Pancreas (tissue), 10 donors: ENCODE measurements at regions not wholly inside any gene's neighbourhood (a gene's known extent, or its start where the extent isn't known, plus 50 kb on each side); places are given as distances from the start of the nearest gene placed in this dataset.
"Not testable (repeated sequence)": the region's sequence is repeated elsewhere in the genome, so short reads cannot be mapped to it uniquely, and the experiment has no call there.

Experiments used
- ATAC-seq, 4 donors: fragments of 200-7000 bp; cut with Tn5 transposase; one replicate each; pipeline versions ENCODE4 v1.8.0 to v1.9.1; 2020; ENCODE audit warnings: mild to moderate bottlenecking in 4 of 4, moderate library complexity in 4 of 4
- DNase-seq, 6 donors: peaks; one replicate each; pipeline ENCODE4 v3.0.0-alpha.2; 2020
- FAIRE-seq: peaks from 2 replicates; lab custom pipeline; 2012; peaks lifted over from hg19 to GRCh38; lab: Jason Lieb, UNC
- H3K27ac ChIP-seq, 4 donors: fragments of 200-600 bp; sonication (generic); 1 replicate in 3 of 4; 2 replicates in 1 of 4; pipeline versions ENCODE4 v1.5.0 to v1.8.0; 2020
- H3K27me3 ChIP-seq, 4 donors: fragments of 200-600 bp; one replicate each; pipeline ENCODE4 v1.8.0; 2021
- H3K36me3 ChIP-seq, 3 donors: fragments of 200-600 bp; sonication (generic) in 1 of 3; one replicate each; pipeline versions ENCODE4 v1.5.0 to v1.8.0; 2020 to 2021
- H3K4me1 ChIP-seq, 3 donors: fragments of 200-600 bp; one replicate each; pipeline ENCODE4 v1.8.0; 2021
- H3K4me3 ChIP-seq, 4 donors: fragments of 200-600 bp; sonication (generic) in 2 of 4; one replicate each; pipeline versions ENCODE4 v1.5.0 to v1.8.0; 2020 to 2021
- H3K9me3 ChIP-seq, 4 donors: fragments of 200-600 bp; one replicate each; pipeline ENCODE4 v1.8.0; 2021
- WGBS, 2 donors: extraction: QIAGEN DNeasy Blood & Tissue Kit; methylation state at CpG; one replicate each; pipeline ENCODE4 v1.1.7; 2013; 5-methylcytosine and 5-hydroxymethylcytosine counted together
- intact Hi-C, 3 donors: fragments of 100-400 bp; cut with DNase I; formaldehyde crosslinking; loops; one replicate each; pipeline versions ENCODE4 v1.11.1 to v1.14.2; 2022
- TF ChIP-seq, protein P1 (sequence below), 4 donors: fragments of 200-600 bp; sonication (generic) in 3 of 4; IDR thresholded peaks; one replicate each; pipeline versions ENCODE4 v1.5.0 to v1.8.0; 2021; ENCODE audit warnings: antibody characterized with exemption in 4 of 4
- donor health status: healthy with polysubstance abuse.
- donor health status: DM: no; HTN: no; CAD: no; lungs with moderate emphysema.
- donor health status: DM: no; HTN: no; CAD: no.
- donor health status: control.
- donor health status: control.
- donor health status: Bipolar disorder and iron deficiency.
- donor health status: DM: yes; HTN: yes; CAD: no.
- donor health status: DM: no; HTN: no; CAD: no.
- donor health status: DM: no; HTN: no; CAD: no.
- donor health status: DM: yes; HTN: yes; CAD: no.

DNA sequence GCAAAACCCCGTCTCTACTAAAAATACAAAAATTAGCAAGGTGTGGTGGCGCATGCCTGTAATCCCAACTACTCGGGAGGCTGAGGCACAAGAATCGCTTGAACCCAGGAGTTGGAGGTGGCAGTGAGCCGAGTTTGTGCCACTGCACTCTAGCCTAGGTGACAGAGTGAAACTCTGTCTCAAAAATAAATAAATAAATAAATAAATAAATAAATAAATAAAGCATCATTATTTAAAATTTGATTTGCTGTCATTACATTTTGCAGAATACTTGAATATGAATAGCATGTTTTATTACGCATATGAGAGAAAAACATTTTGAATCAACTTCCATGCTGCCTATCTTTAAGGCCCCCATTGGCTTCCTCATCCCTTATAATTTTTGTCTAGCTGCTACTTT lies 53.4 kb upstream of the MED14 start:
- H3K4me3 ChIP-seq, ATAC-seq, intact Hi-C loops, DNase-seq, H3K27ac ChIP-seq, H3K36me3 ChIP-seq, FAIRE-seq, H3K4me1 ChIP-seq, H3K9me3 ChIP-seq: not testable (repeated sequence)
- peaks cover 0 to 18% (median 0%) of the 10 kb centered on the region in 4 donors for H3K27me3 ChIP-seq
- WGBS, 2 donors = 87 to 90% methylated on average over 6 of the region's 6 CpGs

DNA sequence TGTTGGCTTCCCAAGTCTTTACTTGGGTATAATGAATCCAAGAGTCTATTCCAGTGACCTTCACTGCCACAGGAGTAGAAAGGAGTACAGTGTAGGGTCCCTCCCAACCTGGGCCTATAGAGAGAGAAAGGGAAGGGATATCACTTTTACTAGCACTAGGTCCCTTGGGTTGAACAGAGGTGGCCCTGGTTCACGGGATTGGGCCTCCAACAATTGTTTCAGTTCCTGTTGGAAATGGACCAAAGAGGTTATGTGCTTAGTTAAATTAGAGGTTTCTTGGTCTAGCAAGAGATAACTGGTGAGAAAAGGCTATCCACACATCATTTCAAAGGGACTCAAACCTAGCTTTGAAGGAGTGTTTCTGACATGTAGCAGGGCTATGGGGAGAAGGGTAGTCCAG lies 57.1 kb upstream of the MED14 start:
- no peak overlapping the region for H3K4me3 ChIP-seq
- H3K4me1 ChIP-seq = no peaks in the 10 kb centered on the region
- H3K9me3 ChIP-seq = no peaks in the 10 kb centered on the region
- WGBS, 2 donors = 81 to 84% methylated on average over 1 of the region's 1 CpG
- H3K36me3 ChIP-seq = no peaks in the 10 kb centered on the region
- ATAC-seq (no peak), DNase-seq (no peak), FAIRE-seq (no peak)
- intact Hi-C loops = loop anchor here in 1 of 3 donors (5.0 kb wide), 1 partner anchor 140 kb away; no protein-coding TSS in a partner anchor
- no peak overlapping the region for H3K27ac ChIP-seq
- TF ChIP-seq, protein P1, sequence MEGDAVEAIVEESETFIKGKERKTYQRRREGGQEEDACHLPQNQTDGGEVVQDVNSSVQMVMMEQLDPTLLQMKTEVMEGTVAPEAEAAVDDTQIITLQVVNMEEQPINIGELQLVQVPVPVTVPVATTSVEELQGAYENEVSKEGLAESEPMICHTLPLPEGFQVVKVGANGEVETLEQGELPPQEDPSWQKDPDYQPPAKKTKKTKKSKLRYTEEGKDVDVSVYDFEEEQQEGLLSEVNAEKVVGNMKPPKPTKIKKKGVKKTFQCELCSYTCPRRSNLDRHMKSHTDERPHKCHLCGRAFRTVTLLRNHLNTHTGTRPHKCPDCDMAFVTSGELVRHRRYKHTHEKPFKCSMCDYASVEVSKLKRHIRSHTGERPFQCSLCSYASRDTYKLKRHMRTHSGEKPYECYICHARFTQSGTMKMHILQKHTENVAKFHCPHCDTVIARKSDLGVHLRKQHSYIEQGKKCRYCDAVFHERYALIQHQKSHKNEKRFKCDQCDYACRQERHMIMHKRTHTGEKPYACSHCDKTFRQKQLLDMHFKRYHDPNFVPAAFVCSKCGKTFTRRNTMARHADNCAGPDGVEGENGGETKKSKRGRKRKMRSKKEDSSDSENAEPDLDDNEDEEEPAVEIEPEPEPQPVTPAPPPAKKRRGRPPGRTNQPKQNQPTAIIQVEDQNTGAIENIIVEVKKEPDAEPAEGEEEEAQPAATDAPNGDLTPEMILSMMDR (IDR thresholded peaks at IDR 0.05) = no peak
- H3K27me3 ChIP-seq = peaks cover 0 to 26% (median 0%) of the 10 kb centered on the region in 4 donors

DNA sequence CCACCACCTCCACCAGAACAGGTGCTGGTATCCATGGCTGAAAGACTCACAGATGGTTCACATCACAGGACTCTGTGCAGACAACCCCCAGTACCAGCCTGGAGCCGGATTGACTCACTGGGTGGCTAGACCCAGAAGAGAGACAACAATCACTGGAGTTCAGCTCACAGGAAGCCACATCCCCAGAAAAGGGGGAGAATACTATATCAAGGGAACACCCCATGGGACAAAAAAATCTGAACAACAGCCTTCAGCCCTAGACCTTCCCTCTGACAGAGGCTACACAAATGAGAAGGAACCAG lies 59.4 kb upstream of the MED14 start:
- H3K4me3 ChIP-seq, ATAC-seq, H3K36me3 ChIP-seq, H3K27ac ChIP-seq, H3K4me1 ChIP-seq, H3K9me3 ChIP-seq, DNase-seq, FAIRE-seq: not testable (repeated sequence)
- H3K27me3 ChIP-seq = peaks cover 0 to 18% (median 4%) of the 10 kb centered on the region in 4 donors
- 86 to 92% methylated on average over 1 of the region's 1 CpG for WGBS, 2 donors
- intact Hi-C loops = loop anchor here in 1 of 3 donors (5.0 kb wide), 1 partner anchor 142 kb away; no protein-coding TSS in a partner anchor

DNA sequence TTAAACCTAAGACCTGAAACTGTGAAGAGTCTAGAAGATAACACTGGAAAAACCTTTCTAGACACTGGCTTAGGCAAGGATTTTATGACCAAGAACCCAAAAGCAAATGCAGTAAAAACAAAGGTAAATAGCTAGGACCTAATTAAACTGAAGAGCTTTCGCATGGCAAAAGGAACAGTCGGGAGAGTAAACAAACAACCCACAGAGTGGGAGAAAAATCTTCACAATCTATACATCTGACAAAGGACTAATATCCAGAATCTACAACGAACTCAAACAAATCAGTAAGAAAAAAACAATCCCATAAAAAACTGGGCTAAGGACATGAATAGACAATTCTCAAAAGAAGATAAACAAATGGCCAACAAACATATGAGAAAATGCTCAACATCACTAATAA lies 64.4 kb upstream of the MED14 start:
- not testable (repeated sequence) for DNase-seq, H3K36me3 ChIP-seq, H3K9me3 ChIP-seq

DNA sequence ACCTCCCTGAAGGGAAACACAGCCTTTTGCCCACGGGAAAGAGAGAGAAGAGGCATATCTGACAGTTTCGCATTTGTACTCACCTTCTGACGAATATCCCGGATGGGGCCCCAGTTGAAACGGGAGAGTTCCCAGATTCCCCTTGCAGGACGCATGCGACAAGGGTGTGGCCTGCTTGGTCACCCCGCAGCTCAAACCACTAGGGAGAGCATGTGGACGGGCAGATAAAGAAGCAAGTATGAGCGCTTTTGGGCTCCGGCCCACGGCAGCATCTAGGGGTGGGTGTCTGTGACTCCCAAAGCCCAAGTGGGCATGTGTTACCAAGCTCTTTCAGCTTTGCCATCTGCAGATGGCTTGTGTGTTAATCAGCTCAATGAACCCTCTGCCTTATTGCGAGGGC lies 70.1 kb upstream of the MED14 start:
- no peak for DNase-seq
- Histone ChIP-seq H3K4me1 (no peaks in the 10 kb centered on the region), H3K4me3 (no peak overlapping the region), H3K27ac (no peak overlapping the region), H3K36me3 (no peaks in the 10 kb centered on the region), H3K9me3 (no peaks in the 10 kb centered on the region), H3K27me3 (no peaks in the 10 kb centered on the region)
- intact Hi-C loops = no loop called here
- no peak for FAIRE-seq
- ATAC-seq = no peak
- WGBS, 2 donors = 79 to 81% methylated on average over 13 of the region's 13 CpGs
- TF ChIP-seq, protein P1 (IDR thresholded peaks at IDR 0.05) = no peak

More for the DNA sequence above, 64.4 kb upstream of the MED14 start:
- ATAC-seq, H3K27ac ChIP-seq, H3K4me1 ChIP-seq, H3K4me3 ChIP-seq, intact Hi-C loops, FAIRE-seq, H3K27me3 ChIP-seq: not testable (repeated sequence)
- 52 to 59% methylated on average over 3 of the region's 3 CpGs for WGBS, 2 donors

DNA sequence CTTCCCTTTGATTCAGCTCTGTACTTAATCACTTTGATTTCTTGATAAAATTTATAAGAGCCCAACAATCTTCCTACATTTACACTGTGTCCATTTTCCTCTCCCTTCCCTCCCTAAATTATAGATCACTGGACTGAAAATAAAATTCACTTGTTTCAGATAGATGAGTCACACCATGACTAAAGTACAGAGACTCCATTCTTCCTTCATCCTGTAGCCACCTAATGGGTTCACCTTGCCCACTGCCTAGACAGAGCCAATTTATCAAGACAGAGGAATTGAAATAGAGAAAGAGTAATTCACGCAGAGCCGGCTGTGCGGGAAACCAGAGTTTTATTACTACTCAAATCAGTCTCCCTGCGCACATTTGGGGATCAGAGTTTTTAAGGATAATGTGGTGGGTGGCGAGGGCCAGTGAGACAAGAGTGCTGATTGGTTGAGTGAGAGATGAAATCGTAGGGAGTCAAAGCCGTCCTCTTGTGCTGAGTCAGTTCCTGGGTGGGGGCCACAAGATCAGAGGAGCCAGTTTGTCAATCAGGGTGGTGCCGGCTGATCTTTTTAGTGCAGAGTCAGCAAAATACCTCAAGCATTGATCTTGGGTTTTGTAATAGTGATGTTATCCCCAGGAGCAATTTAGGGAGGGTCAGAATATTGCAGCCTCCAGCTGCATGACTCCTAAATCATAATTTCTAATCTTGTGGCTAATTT lies 71.3 kb upstream of the MED14 start:
- Histone ChIP-seq H3K9me3 (no peaks in the 10 kb centered on the region), H3K4me3 (no peak overlapping the region), H3K36me3 (no peaks in the 10 kb centered on the region), H3K27me3 (no peaks in the 10 kb centered on the region), H3K27ac (no peak overlapping the region), H3K4me1 (no peaks in the 10 kb centered on the region)
- WGBS, 2 donors = 82 to 94% methylated on average over 8 of the region's 8 CpGs
- DNase-seq = no peak
- FAIRE-seq = no peak
- no peak for ATAC-seq
- intact Hi-C loops = no loop called here
- TF ChIP-seq, protein P1 (IDR thresholded peaks at IDR 0.05) = no peak
